HG03354 (cell line): ENCODE measurements at regions not wholly inside any gene's neighbourhood (a gene's known extent, or its start where the extent isn't known, plus 50 kb on each side); places are given as distances from the start of the nearest gene placed in this dataset.

Experiments used
- ATAC-seq: cut with Tn5 transposase; IDR thresholded peaks from one replicate; pipeline ENCODE4 v1.9.1; 2021; ENCODE audit warnings: mild to moderate bottlenecking; ENCODE audit not compliant: unreplicated experiment, poor library complexity, severe bottlenecking

DNA sequence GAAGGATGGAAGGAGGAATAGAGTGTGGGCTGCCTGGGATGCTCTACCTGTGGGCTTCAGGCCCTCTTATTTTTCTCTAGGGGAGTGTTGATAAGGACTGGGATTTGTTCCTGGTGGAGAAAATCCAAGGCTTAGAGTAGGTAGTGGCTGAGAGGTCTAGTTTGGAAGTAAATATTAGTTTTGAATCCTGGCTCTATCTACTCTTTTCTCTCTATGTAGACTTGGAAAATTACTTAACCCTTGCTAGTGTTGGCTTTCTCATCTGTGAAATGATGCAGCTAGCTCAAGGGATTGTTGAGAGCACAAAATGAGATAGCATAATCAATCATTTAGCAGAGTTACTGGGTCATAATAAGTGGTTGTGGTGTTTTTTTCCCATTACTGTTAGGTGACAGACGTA, 102.7 kb upstream of the MLIP start:
- ATAC-seq: no peak

- ATAC-seq: no peak
These were observed 102.1 kb upstream of the MLIP start for GRCh38 chr6:54009052-54009654.

- ATAC-seq: no peak
These were observed 100.6 kb upstream of the MLIP start for GRCh38 chr6:54010340-54011276.

GRCh38 chr6:54011277-54011648, 100.0 kb upstream of the MLIP start:
- ATAC-seq: no peak

DNA sequence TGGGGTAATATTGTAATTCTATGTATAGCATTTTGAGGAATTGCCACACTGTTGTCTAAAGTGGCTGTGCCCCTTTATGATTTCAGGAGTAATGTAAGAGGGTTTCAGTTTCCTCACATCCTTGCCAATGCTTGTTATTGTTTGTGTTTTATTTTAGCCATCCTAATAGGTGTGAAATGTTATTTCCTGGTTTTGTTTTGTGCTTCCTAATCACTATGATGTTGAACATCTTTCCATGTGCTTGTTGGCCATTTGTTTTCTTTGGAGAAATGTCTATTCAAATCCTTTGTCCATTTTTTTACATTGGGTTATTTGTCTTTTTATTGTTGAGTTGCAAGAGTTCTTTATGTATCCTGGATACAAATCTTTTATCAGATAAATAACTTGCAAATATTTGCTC, 97.3 kb upstream of the MLIP start:
- ATAC-seq: no peak

GRCh38 chr6:54014440-54014839, 96.8 kb upstream of the MLIP start:
- no peak for ATAC-seq

- ATAC-seq: no peak
These were observed 93.4 kb upstream of the MLIP start for GRCh38 chr6:54017877-54018276.

DNA sequence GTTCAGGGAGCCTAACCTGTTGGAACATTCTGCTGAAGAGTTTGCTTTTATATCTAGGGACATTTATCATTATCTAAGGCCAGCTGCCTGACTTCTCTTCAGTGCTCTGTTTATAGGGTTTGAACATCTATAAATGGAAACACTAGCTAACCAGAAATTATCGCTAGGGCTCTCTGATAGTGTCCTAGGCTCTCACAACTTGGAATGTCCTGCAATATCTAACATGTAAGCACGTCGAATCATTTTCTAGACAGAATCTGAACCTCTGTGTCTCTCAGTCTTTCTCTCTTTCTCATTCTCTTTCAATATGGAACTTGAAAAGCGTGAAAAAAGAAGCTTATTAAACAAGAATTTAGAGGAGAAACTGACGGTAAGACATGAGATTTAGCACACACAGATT, 92.5 kb upstream of the MLIP start:
- no peak for ATAC-seq

DNA sequence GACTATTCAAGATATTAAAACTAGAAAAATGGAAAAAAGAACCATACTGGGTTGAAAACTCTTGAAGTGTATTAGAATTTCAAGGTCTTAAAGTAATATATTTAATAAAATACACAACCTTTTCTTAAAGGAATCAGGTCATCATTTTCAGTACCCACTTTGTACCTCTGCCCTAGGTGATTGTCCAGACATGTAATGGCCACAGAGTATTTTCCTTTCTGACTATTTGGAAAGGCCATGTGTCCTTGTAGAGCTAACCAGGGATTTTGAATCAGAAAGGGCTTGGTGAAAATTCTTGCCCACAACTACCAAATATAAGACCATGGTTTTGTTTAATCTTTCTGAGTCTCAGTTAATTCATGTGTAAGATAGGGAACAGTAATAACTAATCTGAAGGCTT, 91.4 kb upstream of the MLIP start:
- no peak for ATAC-seq

DNA sequence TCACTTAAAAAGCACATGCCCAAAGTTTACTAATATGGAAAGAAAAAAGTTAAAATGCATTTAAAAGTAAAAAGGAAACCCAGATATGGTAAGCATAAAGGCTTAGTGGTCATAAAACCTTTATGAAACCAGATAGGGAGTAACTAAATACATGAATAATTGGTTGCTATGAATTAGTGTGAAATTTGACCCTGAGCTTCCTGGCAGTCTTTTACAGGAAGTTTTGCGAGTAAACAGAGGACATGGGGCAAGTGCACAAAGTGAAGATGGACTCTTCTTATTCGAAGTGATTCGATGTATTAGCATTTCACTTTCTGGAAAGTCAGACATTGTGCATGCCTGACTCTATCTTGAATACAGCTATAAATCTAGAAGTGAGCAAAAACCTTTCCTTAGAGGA, 90.9 kb upstream of the MLIP start:
- no peak for ATAC-seq

DNA sequence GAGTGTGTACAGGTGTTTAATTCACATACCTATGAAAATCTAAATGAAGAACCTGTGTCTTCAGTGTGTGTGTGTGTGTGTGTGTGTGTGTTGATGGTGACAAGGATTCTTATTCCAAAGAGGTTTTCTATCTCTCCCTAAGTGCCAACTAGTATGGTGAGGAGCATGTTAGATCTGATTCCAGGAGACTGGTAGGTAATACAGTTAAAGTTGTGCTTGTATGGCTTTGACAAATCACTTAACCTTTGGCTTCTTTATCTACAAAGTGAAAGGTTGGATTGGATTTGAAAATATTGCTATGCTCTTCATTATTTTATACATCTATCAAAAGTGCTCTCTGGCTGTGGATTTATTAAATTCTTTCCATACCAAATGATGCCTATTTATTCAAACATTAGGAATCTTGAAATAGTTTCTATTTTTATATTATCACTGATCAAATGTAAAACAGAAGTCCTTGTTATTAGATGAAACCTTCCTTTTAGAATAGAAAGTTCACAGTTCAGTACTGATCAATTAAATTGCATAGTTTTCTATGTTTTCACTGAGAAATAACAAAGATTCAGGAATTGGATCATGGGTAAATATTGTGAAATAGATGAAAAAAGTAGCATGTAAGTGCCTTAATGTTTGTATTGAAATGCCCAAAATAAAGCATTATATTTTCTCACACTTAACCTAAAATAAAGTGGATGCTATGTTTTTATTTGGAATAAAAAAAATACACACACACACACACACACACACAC, 84.4 kb upstream of the MLIP start:
- no peak for ATAC-seq

- ATAC-seq: no peak
These were observed 83.1 kb upstream of the MLIP start for GRCh38 chr6:54028170-54028569.

- ATAC-seq: no peak
These were observed 82.1 kb upstream of the MLIP start for GRCh38 chr6:54029187-54029586.

DNA sequence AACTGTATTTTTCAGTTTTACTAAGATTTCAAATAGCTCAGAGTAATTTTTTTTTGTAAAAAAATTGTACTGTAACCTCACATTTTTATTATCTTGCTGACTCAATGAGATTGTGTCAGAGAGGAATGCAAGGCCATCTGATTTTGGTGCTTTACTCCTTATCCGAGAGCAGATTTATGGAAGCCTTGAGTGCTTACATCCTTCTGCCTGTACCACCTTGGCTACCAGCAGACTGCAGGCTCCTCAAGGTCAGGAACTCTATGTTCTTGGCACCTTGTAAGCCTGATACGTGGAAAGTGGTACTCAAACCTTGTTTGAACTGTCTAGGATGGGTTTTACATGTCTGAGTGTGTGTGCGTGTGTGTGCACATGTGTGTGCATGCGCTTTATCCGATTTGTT, 80.1 kb upstream of the MLIP start:
- ATAC-seq: no peak

- no peak for ATAC-seq
These were observed 73.9 kb upstream of the MLIP start for GRCh38 chr6:54037277-54037779.

- ATAC-seq: no peak
These were observed 70.7 kb upstream of the MLIP start for GRCh38 chr6:54040545-54040944.

DNA sequence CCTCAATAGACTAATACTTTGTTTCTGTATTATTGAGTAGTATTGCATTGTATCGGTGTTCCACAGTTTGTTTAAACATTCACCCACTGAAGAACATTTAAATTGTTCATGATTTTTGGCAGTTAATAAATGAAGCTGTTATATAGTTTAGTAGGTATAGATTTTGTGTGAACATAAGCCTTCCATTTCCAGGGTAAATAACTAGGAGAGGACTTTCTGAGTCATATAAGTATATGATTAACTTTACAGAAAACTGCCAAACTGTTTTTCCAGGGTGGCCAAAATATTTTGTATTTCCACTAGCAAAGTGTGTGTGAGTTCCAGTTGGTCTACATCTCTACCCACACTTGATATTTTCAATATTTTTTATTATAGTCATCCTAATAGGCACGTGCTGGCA, 70.0 kb upstream of the MLIP start:
- ATAC-seq: no peak

DNA sequence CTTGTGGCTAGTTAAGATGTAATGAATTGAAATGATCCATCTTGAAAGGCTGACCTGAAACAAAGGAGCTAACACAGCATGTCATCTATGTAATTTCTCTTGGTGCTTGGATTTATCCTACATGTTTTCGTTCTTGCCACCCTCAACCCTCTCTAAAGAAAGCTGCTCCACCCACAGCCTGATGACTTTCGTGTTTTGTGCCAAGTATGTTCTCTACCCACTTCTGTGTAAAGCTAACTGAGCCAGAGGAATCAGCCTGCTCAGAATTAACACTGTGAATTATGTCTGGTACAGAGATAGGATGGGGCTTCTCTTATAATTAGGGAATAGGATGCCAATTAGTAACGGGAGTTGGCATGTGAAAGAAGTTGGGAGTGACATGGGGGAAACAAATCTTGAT, 67.9 kb upstream of the MLIP start:
- no peak for ATAC-seq

DNA sequence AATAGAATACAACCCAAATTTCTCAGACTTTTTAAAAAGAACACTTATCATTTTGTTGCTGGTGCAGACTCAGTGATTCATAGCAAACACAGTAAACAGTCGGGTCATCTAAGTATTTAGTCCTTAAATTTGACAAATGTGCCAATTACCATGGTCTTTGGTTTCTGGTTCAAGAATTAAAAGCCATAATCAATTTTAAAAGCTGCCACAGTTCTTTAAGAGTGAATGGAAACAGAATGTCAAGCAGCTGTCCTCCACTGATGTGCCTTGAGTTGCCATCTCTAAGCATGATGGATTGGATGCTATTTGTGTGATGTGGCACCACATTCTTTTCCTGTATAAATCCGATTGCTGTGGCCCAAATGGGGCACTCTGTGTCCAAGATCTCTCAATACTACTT, 67.2 kb upstream of the MLIP start:
- no peak for ATAC-seq

DNA sequence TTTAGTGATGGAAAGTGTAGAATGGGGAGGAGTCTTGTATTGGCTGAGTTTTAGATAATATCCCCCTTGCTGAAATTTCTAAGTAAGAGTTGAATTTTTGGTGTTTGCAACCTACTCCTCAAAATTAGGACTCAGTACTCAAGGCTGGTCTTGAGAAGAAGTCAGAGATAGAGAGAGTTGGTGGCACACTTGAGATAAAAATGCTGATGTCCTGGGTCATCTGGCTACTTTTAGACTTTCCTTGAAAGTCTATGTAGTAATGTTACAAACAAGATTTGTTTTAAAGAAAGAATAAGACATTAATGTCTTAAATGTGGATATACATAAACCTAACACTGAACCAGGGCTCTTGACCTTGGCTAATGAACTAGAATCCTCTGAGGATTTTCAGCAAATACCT, 62.5 kb upstream of the MLIP start:
- ATAC-seq: no peak

GRCh38 chr6:54050750-54051149, 60.5 kb upstream of the MLIP start:
- ATAC-seq: no peak
